GM21360 (cell line): ENCODE measurements at regions not wholly inside any gene's neighbourhood (a gene's known extent, or its start where the extent isn't known, plus 50 kb on each side); places are given as distances from the start of the nearest gene placed in this dataset.
A peak's percentile ranks its signal among the peaks of the same experiment; 100 is the strongest.

Experiments used
- ATAC-seq: cut with Tn5 transposase; IDR thresholded peaks from one replicate; pipeline ENCODE4 v1.9.1; 2021; ENCODE audit warnings: mild to moderate bottlenecking, moderate library complexity; ENCODE audit not compliant: unreplicated experiment

DNA sequence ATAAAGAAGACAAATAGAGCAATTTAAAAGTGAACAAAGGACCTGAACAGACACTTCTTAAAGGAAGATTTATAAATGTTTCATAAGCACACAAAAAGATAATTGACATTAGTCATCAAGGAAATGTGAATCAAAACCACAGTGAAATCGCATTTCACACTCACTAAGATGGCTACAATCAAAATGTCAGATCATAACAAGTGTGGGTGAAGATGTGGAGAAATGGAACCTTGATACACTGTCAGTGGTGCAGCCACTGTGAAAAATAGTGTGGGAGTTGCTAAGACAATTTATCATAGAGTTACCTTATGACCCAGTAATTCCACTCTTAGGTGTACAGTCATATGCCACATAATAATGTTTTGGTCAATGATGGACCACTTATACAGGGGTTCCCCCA is 54.5 kb upstream of the HTR4 start:
- ATAC-seq, result no peak

DNA sequence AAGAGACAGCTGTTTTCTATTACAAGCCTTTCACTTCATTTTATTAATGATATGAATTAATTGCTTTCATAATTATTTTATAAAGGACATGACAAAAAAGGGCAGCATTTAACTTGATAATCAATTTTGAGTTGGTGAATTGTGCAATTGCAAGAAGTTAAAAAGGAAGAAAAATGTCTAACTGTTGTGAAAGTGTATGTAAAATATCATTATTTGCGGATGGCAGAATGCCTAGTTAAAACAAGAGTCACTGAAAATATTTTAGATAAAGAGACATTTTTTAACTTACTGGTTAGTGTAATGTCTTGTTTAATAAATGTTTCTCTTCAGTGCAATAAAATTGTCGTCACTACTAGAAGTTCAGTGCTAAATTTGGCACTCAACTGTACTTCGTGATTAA is 57.6 kb upstream of the HTR4 start:
- no peak for ATAC-seq

DNA sequence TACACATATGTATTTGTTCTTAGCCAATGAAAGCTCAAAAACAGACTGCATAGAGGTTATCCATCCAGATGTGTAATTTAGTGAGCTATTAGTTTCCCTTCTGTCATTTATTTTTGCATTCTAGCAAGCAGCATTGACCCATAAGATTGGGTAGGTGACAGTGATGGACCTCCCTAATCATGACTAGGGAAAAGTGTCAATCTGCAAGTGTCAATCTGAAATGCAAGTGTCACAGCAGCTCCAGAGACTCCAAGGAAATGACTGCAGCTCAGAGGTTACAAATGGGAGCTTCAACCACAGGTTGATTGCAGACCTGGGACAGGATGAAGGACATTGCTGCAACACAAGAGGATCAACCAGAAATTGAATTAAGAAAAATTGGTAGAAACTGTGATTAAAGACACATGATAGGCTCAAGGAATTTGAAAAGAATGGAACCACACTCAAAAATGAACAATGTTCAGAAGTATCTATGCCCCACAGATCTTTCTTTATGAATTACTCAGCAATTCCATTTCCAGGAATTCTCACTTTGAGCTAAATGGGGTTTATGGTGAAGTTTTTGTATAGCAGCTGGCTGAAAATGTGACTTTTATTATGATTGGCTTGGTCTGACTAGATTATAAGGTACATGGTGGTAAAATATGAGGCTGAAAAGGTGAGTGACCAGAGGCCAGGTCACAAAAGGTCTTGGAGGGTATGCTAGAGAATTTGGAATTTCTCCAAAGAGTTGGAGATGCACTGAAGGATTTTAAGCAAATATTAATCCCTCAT is 59.6 kb upstream of the HTR4 start:
- no peak for ATAC-seq

DNA sequence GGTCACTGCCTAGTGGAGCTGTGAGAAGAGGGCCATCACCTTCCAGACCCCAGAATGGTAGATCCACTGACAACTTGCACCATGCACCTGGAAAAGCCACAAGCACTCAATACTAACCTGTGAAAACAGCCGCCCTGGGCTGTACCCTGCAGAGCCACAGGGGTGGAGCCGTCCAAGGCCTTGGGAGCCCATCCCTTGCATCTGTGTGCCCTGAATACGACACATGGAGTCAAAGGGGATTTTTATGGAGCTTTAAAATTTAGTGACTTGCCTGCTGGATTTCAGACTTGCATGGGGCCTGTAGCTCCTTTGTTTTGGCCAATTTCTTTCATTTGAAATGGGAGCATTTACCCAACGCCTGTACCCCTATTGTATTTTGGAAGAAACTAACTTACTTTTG is 62.4 kb upstream of the HTR4 start:
- ATAC-seq, result no peak

DNA sequence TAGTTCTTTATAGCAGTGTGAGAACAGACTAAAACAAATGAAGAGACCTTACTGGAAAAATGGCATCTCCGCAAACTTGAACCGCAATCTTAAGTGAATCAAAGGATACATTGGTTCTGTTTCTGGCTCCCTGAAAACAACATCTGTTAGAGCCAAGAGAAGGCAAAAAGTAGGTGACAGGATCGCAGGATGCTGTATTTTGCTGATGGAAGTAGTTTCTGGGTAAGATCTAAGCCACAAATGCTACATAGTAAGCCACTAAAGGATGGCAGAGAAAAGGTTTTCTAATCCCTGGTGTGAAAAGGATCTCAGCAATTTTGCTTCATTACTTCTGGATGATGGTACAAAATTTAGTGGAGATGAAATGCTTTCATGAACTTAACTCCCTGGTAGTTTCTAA is 63.3 kb upstream of the HTR4 start:
- no peak for ATAC-seq

DNA sequence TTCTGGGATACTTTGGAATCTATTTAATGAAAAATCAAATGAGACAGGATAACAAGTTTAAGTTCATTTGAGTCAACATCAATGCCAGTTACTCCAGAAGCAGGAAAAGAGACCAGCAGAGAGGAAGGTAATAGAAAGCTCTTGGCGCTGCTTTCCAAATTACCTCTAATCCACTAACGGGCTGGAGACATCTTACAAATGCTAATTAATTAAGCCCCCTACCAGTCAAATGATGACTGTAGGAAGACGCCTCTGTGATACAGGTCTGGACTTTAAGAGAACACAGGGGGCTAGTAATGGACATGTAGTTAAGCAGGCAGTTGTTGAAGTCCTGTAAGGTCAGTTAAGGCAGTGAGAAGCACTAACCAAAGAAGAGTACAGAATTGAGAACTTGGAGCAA is 65.3 kb upstream of the HTR4 start:
- ATAC-seq, result no peak

DNA sequence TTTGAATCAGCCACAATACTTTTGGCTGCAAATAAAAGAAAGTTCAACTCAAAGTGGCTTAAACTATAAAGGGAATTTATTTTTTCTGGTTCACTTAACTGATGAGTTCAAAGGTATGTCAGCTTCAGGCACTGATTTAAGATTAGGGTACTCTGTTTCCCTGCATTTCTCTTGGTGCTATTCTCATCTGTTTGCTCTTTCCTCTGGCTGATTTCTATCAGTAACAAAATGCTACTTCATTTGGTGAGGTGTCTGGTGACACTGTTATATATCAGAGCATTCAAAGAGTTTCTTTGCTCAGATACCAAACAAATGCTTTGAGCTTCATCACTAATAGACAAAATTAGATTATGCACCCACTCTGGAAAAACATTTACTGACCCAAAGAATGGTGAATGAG is 65.9 kb upstream of the HTR4 start:
- no peak for ATAC-seq

DNA sequence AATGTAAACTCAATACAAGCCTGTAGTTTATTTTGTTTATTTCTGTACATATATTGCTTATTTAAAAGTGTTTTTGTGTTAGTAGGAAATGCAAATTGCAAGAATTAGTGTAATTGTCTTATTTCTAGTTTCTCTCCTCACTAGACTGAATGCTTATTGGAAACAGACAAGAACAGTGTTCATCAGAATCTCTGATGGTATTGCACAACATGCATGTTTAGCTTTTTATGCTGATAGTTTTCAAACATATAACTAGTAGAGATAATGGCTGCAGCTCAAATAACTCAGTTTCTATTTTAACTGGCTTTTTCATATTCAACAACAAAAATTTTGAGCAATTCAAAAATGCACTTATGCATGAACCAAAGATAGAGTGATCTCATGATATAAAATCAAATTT is 68.8 kb upstream of the HTR4 start:
- no peak for ATAC-seq

DNA sequence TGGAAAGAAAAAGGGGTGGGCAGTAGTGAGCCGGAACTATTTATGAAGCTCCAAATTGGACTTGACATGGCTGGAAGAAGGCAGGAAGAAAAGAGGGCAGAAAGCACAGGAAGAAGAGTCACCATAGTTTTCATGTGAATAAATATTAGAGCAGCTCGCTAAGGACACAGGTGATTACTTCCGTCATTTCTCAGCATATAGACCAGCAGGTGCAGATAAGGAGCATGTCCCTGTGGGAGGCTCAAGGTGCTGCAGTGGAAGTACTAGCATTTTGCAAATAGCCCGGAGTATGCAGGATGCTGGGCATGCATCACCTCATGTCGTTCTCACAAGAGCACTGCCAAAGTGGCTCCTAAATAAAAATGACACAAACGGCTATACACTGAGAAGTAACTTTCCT is 71.3 kb upstream of the HTR4 start:
- ATAC-seq, result no peak

DNA sequence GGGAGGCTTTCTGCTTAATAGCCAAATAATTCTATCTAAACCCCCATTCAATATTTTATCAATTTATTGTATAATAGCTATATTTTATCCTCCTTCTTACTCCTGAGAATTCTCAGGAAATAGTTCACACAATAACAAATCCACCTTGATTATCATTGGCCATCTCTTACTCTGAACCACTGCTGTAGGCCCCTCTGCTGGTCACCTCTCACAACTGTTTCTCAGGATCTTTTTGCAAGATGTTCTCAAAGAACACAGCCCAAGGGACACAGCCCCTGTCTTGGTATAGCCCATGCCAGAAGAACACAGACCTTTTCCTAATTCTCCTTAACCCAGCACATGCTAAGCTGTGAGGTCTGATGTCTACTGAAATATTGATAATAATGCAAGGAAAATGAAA is 74.9 kb upstream of the HTR4 start:
- ATAC-seq, result no peak

DNA sequence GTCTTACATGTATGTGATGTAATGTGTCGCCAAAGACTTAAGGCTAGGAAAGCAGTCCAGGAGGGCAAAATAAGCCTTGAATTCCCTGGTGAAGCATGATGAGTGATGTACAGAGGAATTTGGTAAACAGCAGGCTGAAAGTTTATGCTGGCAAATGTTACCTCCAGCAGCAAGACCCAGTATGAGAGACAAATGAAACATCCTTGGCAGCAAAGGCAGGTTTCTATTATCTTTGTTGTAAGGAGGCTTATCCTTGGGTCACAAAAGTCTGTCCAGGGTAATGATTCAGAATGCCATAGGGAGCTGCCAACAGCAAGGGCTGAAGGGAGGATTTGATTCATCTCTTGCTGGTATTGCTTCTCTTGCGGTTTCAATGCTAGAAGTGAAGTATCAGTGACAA is 75.9 kb upstream of the HTR4 start:
- no peak for ATAC-seq

DNA sequence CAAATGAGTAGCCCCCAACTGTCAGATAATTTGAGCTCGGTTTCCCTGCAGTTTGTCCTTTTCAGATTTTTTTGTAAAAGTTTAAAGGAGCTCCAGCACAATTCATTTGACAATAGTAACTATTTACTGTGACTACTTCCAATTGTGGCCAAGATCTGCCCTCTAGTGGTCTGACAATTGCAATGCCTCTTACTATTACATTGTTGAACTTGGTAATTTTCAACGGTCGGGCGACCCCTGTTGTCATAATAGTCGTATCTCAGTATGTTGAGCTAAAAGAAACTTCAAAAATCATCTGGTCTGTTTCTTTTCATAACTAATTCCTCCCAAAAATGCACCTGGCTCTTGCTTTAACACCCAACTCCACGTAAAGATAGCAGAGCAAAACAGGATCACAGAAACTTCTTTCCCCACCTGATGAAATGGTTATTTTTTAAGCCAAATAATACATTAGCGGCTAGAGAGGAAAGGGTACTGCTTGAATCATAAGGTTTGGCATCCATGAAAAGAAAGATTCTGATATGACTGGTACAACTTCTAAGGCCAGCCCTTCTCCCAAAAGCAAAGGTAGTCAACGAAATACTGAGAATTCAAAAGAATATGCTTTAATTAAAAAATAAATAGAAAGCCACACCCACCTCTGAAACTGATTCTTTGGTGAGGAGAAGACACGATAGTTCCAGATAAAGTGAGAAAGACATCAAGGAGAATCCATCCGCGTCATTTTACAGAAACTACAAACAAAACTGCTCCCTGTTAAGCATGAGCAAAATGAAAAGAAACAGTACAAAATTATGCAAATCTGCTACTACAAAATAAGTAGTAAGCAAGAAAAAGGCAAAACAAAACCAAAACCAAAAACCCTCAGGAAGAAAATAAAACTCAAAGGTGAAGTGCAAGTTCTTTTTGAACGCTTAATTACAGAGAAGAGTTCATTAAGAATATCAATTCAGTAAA is 76.9 kb upstream of the HTR4 start:
- ATAC-seq, result peak; percentile 90

DNA sequence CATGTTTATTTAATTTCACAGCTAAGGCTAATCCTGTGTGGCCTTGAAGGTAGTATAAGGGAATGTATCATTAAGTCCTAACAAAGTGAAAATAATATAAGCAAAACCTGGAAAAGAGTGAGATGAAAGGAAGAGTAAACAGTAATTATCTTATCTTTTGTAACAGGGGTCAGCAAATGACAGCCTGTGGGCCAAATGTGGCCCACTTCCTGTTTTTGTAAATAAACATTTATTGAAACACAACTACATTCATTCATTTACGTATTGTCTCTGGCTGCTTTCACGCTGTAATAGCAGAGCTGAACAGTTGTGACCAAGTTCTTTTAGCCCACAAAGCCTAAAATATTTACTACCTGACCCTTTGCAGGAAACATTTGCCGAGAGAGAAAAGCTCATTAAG is 78.4 kb upstream of the HTR4 start:
- ATAC-seq, result no peak

DNA sequence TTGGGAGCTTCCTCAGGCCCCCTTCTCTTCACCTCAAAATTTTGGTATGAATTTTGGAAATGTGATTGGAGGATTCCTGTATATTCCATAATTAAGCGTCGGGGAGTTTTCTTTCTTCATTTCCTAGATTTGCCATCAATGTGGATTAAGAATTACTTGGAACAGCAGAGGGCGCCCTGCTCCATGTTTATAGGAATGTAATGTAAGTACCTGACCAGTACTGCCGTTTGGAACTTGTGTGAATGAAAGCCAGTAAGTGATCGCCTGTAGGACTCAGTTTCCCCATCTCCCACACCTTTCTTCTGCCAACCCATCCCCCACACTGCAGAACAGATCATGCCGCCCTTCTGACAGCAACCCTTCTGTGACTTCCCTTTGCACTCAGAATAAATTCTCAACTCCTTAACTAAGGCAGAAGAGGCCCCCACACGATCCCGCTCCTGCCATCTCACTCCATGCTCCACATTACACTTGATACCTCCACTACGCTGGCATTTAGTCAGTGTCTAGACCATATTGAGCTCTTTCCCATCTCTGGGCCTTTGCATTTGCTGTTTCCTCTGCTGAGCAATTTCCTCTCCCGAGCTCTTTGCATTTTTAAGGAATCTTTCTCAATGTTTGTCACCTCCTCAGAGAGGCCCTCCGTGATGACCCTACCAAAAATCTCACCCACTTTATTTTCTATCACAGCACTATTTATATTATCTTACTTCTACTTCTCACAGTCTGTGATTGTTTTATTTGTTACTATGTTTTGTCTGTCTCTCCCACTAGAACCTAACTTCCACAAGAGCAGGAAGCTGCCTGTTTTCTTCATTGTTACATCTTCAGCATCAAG is 79.5 kb upstream of the HTR4 start:
- ATAC-seq, result no peak

DNA sequence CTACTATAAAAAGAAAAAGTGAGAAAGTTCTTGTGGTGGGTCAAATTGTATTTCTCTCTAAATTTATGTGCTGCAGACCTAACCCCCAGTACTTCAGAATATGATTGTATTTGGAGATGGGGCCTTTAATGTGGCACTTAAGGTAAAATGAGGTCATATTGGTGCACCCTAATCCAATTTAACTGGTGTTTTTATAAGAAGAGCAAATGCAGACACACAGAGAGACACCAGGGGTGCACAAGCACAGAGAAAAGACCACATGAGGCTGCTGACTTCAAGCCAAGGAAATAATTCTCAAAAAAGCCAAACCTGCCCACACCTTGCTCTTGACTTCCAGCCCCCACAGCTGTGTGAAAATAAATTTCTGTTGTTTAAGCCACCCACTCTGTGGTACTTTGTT is 80.2 kb upstream of the HTR4 start:
- no peak for ATAC-seq

DNA sequence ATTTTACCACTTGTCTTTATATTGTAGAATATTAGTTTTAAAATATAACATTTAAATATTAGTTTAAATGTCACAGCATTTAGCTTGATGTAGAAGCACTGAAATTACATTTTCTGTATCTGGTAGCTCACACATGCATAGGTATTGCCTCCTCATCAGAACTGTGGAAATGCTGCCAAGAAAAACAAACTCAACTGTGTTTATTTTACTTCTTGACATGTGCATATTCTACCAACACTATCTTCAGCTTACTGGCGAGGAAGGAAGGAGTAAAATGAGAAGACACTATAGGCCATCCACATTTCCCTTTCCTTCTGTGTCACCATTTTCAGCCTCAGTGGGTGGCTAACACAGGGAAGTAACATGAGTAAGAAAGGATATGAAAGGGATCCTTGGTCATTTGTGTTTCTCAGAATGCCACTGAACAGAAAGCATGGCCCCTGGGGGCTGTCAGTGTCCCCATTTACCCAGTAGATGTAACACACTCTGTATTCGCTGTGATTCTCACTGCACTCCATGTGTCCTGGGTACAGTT is 81.0 kb upstream of the HTR4 start:
- no peak for ATAC-seq

DNA sequence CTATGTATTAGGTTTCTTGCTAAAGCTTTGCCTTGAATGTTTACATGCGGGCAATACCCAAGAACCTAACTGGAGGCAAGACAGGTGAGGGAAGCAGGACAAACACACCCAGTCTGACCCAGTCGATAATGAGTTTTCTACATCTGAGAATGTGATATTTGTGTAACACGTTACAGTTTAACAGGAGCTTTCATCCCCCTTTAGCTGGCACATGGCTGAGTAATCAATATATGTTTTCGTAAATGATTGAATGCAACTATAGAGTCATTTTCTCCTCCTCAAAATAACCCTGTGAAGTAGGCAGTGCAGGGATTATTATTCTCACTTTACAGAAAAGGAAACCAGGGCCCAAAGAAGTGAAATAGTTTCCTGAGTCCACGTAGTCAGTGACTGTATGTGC is 84.7 kb upstream of the HTR4 start:
- ATAC-seq, result no peak

DNA sequence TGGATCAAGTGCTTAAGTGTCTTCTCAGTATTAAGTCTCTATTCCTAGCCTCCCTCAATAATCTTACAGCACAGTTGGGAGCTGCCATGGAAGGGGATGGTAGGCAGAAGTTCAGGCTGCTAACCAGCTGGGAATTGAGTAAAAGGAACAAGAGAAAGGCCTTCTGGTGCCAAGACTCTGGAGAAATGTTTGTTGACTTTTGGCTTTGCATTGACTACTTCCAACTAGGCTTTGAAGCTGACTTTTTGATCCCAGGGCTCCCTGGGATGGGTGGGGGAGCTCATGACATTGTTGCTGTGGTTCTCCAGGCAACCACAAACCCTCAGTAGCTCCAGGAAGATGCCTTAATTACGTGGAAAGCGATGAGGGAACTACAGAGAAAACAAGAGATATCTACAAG is 85.2 kb upstream of the HTR4 start:
- ATAC-seq, result no peak

DNA sequence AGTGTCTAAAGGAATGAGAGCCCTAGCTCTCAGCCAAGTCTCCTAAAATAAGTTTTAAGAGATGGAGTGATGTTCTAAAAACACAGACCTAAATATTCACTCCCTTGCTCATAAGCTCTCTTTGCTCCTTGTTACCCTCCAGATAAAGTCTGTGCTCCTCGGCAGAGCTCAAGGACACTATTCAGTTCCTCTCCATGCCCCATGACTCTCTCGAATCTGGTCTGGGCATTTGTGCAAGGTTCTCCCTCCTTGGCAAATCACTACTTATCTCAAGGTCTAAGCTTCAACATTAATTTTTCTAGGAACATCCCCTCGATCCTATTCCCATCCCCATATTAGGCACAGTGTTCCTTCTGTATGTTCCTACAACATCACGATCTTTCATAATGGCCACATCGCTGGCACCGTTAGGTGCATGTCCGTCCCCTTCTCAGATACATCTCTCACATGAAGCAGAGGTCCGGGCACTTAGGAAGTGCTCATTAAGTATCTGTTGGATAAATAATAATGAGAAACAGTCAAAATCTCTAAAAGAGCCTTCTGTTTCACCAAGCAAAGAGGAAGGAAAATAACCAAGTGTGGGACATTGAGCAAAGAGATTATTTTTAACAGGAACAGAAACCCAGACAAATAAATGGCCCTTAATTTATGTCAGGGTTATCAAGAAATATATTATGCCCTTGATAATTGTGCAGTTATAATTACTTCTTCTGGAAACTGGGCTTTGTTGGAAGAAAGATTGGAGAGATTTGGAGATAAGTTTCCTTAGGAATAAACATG is 85.9 kb upstream of the HTR4 start:
- no peak for ATAC-seq

DNA sequence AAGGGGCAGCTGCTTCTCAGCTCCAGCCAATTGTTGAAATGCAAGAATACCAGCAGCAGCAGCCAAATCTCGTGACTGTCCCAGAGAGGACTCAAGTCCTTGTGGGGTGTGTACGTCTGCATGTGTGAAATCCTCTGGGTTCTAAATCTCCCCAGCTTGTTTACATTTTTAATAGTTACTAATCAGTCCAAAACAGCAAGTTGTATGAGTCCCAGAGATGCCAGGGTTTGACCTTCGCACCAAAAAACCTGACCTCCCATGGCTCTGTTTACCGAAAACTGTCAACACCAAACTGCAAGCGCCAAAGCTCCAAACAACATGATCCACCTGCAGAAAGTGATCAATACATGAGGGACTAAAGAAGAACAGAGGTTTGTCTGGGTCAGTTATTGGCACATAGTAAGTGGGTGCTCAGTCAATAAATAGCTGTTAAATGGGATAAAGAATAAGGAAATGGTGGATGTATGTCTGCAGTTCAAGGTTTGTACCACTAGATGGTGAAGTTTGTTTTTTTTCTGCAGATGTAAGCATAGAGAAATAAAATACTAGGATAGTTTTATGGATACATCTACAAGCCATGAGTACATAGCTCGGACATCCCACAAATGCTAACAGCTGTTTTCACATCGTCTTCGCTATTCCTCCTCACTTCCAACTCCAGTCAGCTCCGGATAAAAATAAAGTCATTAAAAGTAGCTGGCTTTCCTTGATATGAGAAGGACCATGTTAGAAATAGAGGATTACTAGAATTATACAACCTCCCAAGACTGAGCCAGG is 85.3 kb upstream of the ADRB2 start:
- no peak for ATAC-seq
